ENCODE measurements at regions not wholly inside any gene's neighbourhood (a gene's known extent, or its start where the extent isn't known, plus 50 kb on each side); places are given as distances from the start of the nearest gene placed in this dataset.

DNA sequence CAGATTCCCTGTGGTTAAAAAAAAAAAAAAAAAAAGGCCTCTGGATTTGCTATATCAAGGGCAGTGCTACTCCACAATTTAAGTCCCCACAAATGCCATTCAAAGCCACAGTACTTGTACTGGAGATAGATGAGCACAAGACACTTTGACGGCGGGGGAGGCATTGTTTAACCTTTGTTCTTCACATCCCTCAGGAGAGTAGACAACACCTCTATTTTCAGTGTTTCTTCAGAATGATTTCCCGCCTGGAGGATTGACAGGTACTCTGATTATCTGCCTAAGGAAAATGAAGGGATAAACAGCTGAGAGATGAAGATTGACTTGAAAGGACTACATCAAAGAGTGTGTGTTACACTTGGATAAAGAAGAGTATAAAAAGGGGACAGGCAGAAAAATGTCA lies 58.7 kb downstream of the OTOL1 start:
- H3K36me3 ChIP-seq: no peaks in the 10 kb centered on the region
- H3K4me1 ChIP-seq: peaks cover 0 to 7% (median 0%) of the 10 kb centered on the region in 3 donors
- 67 to 79% methylated on average over 2 to 3 of the region's 3 CpGs for WGBS, 2 donors (ENCODE audit: low coverage in 1 of 2)
- H3K4me3 ChIP-seq: no peak overlapping the region
- no peaks in the 10 kb centered on the region for H3K9me3 ChIP-seq
- TF ChIP-seq, protein P1, sequence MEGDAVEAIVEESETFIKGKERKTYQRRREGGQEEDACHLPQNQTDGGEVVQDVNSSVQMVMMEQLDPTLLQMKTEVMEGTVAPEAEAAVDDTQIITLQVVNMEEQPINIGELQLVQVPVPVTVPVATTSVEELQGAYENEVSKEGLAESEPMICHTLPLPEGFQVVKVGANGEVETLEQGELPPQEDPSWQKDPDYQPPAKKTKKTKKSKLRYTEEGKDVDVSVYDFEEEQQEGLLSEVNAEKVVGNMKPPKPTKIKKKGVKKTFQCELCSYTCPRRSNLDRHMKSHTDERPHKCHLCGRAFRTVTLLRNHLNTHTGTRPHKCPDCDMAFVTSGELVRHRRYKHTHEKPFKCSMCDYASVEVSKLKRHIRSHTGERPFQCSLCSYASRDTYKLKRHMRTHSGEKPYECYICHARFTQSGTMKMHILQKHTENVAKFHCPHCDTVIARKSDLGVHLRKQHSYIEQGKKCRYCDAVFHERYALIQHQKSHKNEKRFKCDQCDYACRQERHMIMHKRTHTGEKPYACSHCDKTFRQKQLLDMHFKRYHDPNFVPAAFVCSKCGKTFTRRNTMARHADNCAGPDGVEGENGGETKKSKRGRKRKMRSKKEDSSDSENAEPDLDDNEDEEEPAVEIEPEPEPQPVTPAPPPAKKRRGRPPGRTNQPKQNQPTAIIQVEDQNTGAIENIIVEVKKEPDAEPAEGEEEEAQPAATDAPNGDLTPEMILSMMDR (IDR thresholded peaks at IDR 0.05): no peak
- no peak for TF ChIP-seq EP300 (IDR thresholded peaks at IDR 0.05)
- no peak for TF ChIP-seq POLR2AphosphoS5 (IDR thresholded peaks at IDR 0.05)
- TF ChIP-seq POLR2A (IDR thresholded peaks at IDR 0.05): no peak
- H3K27ac ChIP-seq: no peak overlapping the region
- ATAC-seq: no peak
- no peaks in the 10 kb centered on the region for H3K27me3 ChIP-seq

- no peak overlapping the region for H3K27ac ChIP-seq
- no peaks in the 10 kb centered on the region for H3K27me3 ChIP-seq
- no peaks in the 10 kb centered on the region for H3K9me3 ChIP-seq
- no peaks in the 10 kb centered on the region for H3K36me3 ChIP-seq
- 50 to 67% methylated on average over 1 to 3 of the region's 3 CpGs for WGBS, 2 donors (ENCODE audit: low coverage in 1 of 2)
- TF ChIP-seq POLR2AphosphoS5 (IDR thresholded peaks at IDR 0.05) (no peak), EP300 (IDR thresholded peaks at IDR 0.05) (no peak), POLR2A (IDR thresholded peaks at IDR 0.05) (no peak)
- TF ChIP-seq, protein P1 (IDR thresholded peaks at IDR 0.05): no peak
- no peak for ATAC-seq
- H3K4me1 ChIP-seq: peaks cover 0 to 10% (median 0%) of the 10 kb centered on the region in 3 donors
- H3K4me3 ChIP-seq: no peak overlapping the region
Observed at GRCh38 chr3:161556533-161556932, 59.9 kb downstream of the OTOL1 start.

- H3K4me3 ChIP-seq: no peak overlapping the region
- H3K9me3 ChIP-seq: no peaks in the 10 kb centered on the region
- H3K27ac ChIP-seq: no peak overlapping the region
- TF ChIP-seq POLR2A (IDR thresholded peaks at IDR 0.05) (no peak), EP300 (IDR thresholded peaks at IDR 0.05) (no peak), POLR2AphosphoS5 (IDR thresholded peaks at IDR 0.05) (no peak)
- TF ChIP-seq, protein P1 (IDR thresholded peaks at IDR 0.05): no peak
- no peak for ATAC-seq
- H3K27me3 ChIP-seq: no peaks in the 10 kb centered on the region
- peaks cover 0 to 10% (median 0%) of the 10 kb centered on the region in 3 donors for H3K4me1 ChIP-seq
- WGBS, 2 donors (ENCODE audit: low coverage in 1 of 2): 42 to 57% methylated on average over 1 of the region's 1 CpG
- no peaks in the 10 kb centered on the region for H3K36me3 ChIP-seq
Observed at GRCh38 chr3:161556941-161557340, 60.3 kb downstream of the OTOL1 start.

- no peak for ATAC-seq
- WGBS, 2 donors (ENCODE audit: low coverage in 1 of 2): 55 to 84% methylated on average over 3 to 4 of the region's 5 CpGs
- Histone ChIP-seq H3K27me3 (no peaks in the 10 kb centered on the region), H3K4me3 (no peak overlapping the region), H3K36me3 (no peaks in the 10 kb centered on the region), H3K4me1 (peaks cover 0 to 10% (median 0%) of the 10 kb centered on the region in 3 donors), H3K27ac (no peak overlapping the region), H3K9me3 (no peaks in the 10 kb centered on the region)
- TF ChIP-seq POLR2AphosphoS5 (IDR thresholded peaks at IDR 0.05): no peak
- TF ChIP-seq EP300 (IDR thresholded peaks at IDR 0.05): no peak
- TF ChIP-seq, protein P1 (IDR thresholded peaks at IDR 0.05): no peak
- no peak for TF ChIP-seq POLR2A (IDR thresholded peaks at IDR 0.05)
Observed at GRCh38 chr3:161557445-161558150, 61.0 kb downstream of the OTOL1 start.

DNA sequence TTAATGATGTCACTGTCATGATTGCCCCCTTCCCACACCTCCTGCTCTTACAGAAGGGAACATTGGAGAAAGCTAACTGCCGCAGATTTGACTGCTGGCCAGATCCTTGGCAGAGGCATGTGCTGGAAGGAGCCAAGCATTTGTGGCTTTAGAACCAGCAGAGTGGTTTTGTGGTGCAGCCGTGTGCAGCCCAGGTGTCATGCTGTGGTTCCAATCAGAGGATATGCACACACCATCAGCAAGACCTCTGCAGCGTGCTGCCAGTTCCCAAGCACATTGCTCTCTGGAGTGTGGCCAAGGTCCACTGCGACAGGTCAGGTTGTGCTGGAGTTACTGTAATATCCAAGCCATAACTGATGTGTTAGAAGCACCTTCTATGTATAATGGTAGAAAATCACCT lies 61.6 kb downstream of the OTOL1 start:
- no peak for ATAC-seq
- 76% methylated on average over 3 of the region's 4 CpGs; no CpG with 5 or more reads in 1 of the 2 donors for WGBS, 2 donors (ENCODE audit: low coverage in 1 of 2)
- TF ChIP-seq POLR2AphosphoS5 (IDR thresholded peaks at IDR 0.05) (no peak), EP300 (IDR thresholded peaks at IDR 0.05) (no peak), POLR2A (IDR thresholded peaks at IDR 0.05) (no peak)
- TF ChIP-seq, protein P1 (IDR thresholded peaks at IDR 0.05): no peak
- H3K27me3 ChIP-seq: no peaks in the 10 kb centered on the region
- no peak overlapping the region for H3K27ac ChIP-seq
- no peaks in the 10 kb centered on the region for H3K36me3 ChIP-seq
- no peaks in the 10 kb centered on the region for H3K9me3 ChIP-seq
- peaks cover 0 to 10% (median 0%) of the 10 kb centered on the region in 3 donors for H3K4me1 ChIP-seq
- H3K4me3 ChIP-seq: no peak overlapping the region

Measured in gastroesophageal sphincter (tissue), 4 donors.